ENCODE measurements at regions not wholly inside any gene's neighbourhood (a gene's known extent, or its start where the extent isn't known, plus 50 kb on each side); places are given as distances from the start of the nearest gene placed in this dataset.
"Not testable (repeated sequence)": the region's sequence is repeated elsewhere in the genome, so short reads cannot be mapped to it uniquely, and the experiment has no call there.

GRCh38 chr9:41251101-41251500, 62.0 kb upstream of the ZNG1F start:
- H3K27ac ChIP-seq (ENCODE audit: insufficient read depth, low read depth, low read length); POLR2A ChIA-PET; H3K9me1 ChIP-seq (replicated peaks; ENCODE audit: control insufficient read depth, extremely low read depth, insufficient read depth, low read length); H3K4me3 ChIP-seq (replicated peaks in 1 of 3; ENCODE audit: insufficient read depth in 1 of 3, low read depth in 1 of 3, low read length in 3 of 3); H3K4me2 ChIP-seq (ENCODE audit: insufficient read depth, low read length); intact Hi-C loops (cut with micrococcal nuclease); CTCF ChIA-PET; H3K9me3 ChIP-seq (replicated peaks; ENCODE audit: control insufficient read depth, insufficient read depth, low read length); BruUV-seq (replicated peaks); FAIRE-seq; H3K9ac ChIP-seq (replicated peaks; ENCODE audit: extremely low read depth, insufficient read depth, low read length); dilution Hi-C loops (cut with MboI; ENCODE audit: extremely low pct_ligation_motif_present, low sequenced_read_pairs); DNase-seq (ENCODE audit: low read depth, low spot score); H2AFZ ChIP-seq (ENCODE audit: low read depth, low read length); H3K27me3 ChIP-seq (ENCODE audit: control insufficient read depth in 2 of 2, insufficient read depth in 2 of 2, low read length in 2 of 2); H3K36me3 ChIP-seq (ENCODE audit: control insufficient read depth in 2 of 2, extremely low read depth in 1 of 2, insufficient read depth in 2 of 2, low read length in 2 of 2); H3K4me1 ChIP-seq (ENCODE audit: control insufficient read depth, extremely low read depth, insufficient read depth, low read length); H3K79me2 ChIP-seq (ENCODE audit: control insufficient read depth, insufficient read depth, low read length); H4K20me1 ChIP-seq (replicated peaks; ENCODE audit: control insufficient read depth, extremely low read depth, insufficient read depth, low read length): not testable (repeated sequence)

- H3K79me2 ChIP-seq (ENCODE audit: control insufficient read depth, insufficient read depth, low read length); H3K9ac ChIP-seq (replicated peaks; ENCODE audit: extremely low read depth, insufficient read depth, low read length); H3K4me2 ChIP-seq (ENCODE audit: insufficient read depth, low read length); H3K4me1 ChIP-seq (ENCODE audit: control insufficient read depth, extremely low read depth, insufficient read depth, low read length); H3K9me1 ChIP-seq (replicated peaks; ENCODE audit: control insufficient read depth, extremely low read depth, insufficient read depth, low read length); FAIRE-seq; CTCF ChIA-PET; H3K27me3 ChIP-seq (ENCODE audit: control insufficient read depth in 2 of 2, insufficient read depth in 2 of 2, low read length in 2 of 2); POLR2A ChIA-PET; intact Hi-C loops (cut with micrococcal nuclease); H4K20me1 ChIP-seq (replicated peaks; ENCODE audit: control insufficient read depth, extremely low read depth, insufficient read depth, low read length); H2AFZ ChIP-seq (ENCODE audit: low read depth, low read length); DNase-seq (ENCODE audit: low read depth, low spot score); H3K27ac ChIP-seq (ENCODE audit: insufficient read depth, low read depth, low read length); H3K4me3 ChIP-seq (replicated peaks in 1 of 3; ENCODE audit: insufficient read depth in 1 of 3, low read depth in 1 of 3, low read length in 3 of 3); H3K9me3 ChIP-seq (replicated peaks; ENCODE audit: control insufficient read depth, insufficient read depth, low read length); BruUV-seq (replicated peaks); dilution Hi-C loops (cut with MboI; ENCODE audit: extremely low pct_ligation_motif_present, low sequenced_read_pairs); H3K36me3 ChIP-seq (ENCODE audit: control insufficient read depth in 2 of 2, extremely low read depth in 1 of 2, insufficient read depth in 2 of 2, low read length in 2 of 2): not testable (repeated sequence)
Measured at GRCh38 chr9:41246702-41247101, 57.6 kb upstream of the ZNG1F start.
